Hematopoietic multipotent progenitor cell treated with erythropoietin and hydrocortisone succinate and interleukin-3 and kit ligand, for 8 days (in vitro differentiated cells): ENCODE measurements at regions not wholly inside any gene's neighbourhood (a gene's known extent, or its start where the extent isn't known, plus 50 kb on each side); places are given as distances from the start of the nearest gene placed in this dataset.
"Not testable (repeated sequence)": the region's sequence is repeated elsewhere in the genome, so short reads cannot be mapped to it uniquely, and the experiment has no call there.

Experiments
- DNase-seq: peaks from one replicate; pipeline ENCODE4 v3.0.0-alpha.2; 2015

GRCh38 chr13:65342541-65343337 is 1887.4 kb downstream of the PCDH9 start:
- DNase-seq = no peak

- no peak for DNase-seq
These were observed 1890.9 kb downstream of the PCDH9 start for GRCh38 chr13:65339241-65339640.

GRCh38 chr13:65336916-65337315 is 1893.2 kb downstream of the PCDH9 start:
- no peak for DNase-seq

- DNase-seq = no peak
These were observed 1893.9 kb downstream of the PCDH9 start for GRCh38 chr13:65336087-65336749.

GRCh38 chr13:65330691-65331090 is 1899.4 kb downstream of the PCDH9 start:
- no peak for DNase-seq

- DNase-seq = no peak
These were observed 1899.8 kb downstream of the PCDH9 start for GRCh38 chr13:65330287-65330686.

GRCh38 chr13:65323192-65323591 is 1906.9 kb downstream of the PCDH9 start:
- not testable (repeated sequence) for DNase-seq

GRCh38 chr13:65321423-65321822 is 1908.7 kb downstream of the PCDH9 start:
- not testable (repeated sequence) for DNase-seq

GRCh38 chr13:65314008-65314407 is 1916.1 kb downstream of the PCDH9 start:
- DNase-seq = no peak

GRCh38 chr13:65310663-65311328 is 1919.3 kb downstream of the PCDH9 start:
- no peak for DNase-seq

- DNase-seq = no peak
These were observed 1920.2 kb downstream of the PCDH9 start for GRCh38 chr13:65309906-65310305.

- not testable (repeated sequence) for DNase-seq
These were observed 1921.4 kb downstream of the PCDH9 start for GRCh38 chr13:65308729-65309128.

GRCh38 chr13:65307056-65307455 is 1923.1 kb downstream of the PCDH9 start:
- no peak for DNase-seq

GRCh38 chr13:65302691-65303090 is 1927.4 kb downstream of the PCDH9 start:
- DNase-seq = no peak

GRCh38 chr13:65301506-65301905 is 1928.6 kb downstream of the PCDH9 start:
- no peak for DNase-seq

- DNase-seq = no peak
These were observed 1929.9 kb downstream of the PCDH9 start for GRCh38 chr13:65300220-65300619.

GRCh38 chr13:65293530-65294198 is 1936.5 kb downstream of the PCDH9 start:
- no peak for DNase-seq

- DNase-seq = no peak
These were observed 1937.6 kb downstream of the PCDH9 start for GRCh38 chr13:65292488-65292901.

- DNase-seq = no peak
These were observed 1942.7 kb downstream of the PCDH9 start for GRCh38 chr13:65287405-65287804.

GRCh38 chr13:65275838-65276630 is 1954.1 kb downstream of the PCDH9 start:
- no peak for DNase-seq

- DNase-seq = no peak
These were observed 1955.0 kb downstream of the PCDH9 start for GRCh38 chr13:65275108-65275507.

- DNase-seq = not testable (repeated sequence)
These were observed 1956.2 kb downstream of the PCDH9 start for GRCh38 chr13:65273811-65274420.
